Activated CD4-positive, alpha-beta memory T cell treated with anti-CD3 and anti-CD28 coated beads, Interleukin-2, amount 10 ng/mL, durations not matched to agents 7 days and 5 days (primary cell): ENCODE measurements at regions not wholly inside any gene's neighbourhood (a gene's known extent, or its start where the extent isn't known, plus 50 kb on each side); places are given as distances from the start of the nearest gene placed in this dataset.
"Not testable (repeated sequence)": the region's sequence is repeated elsewhere in the genome, so short reads cannot be mapped to it uniquely, and the experiment has no call there.

Source experiments
- CTCF ChIA-PET: fragments of 350-600 bp; sonication (Branson Sonifier 250); formaldehyde crosslinking; loops from one replicate; lab custom pipeline; 2021; ENCODE audit warnings: antibody characterized with exemption, inconsistent platforms; lab: Charles Lee
- POLR2A ChIA-PET: fragments of 350-600 bp; sonication (Branson Sonifier 250); formaldehyde crosslinking; loops from one replicate; lab custom pipeline; 2021; ENCODE audit warnings: antibody characterized with exemption; lab: Charles Lee
- DNase-seq: peaks from one replicate; pipeline ENCODE4 v3.0.0-alpha.2; 2020
- H3K27ac Mint-ChIP-seq: one replicate; pipeline ENCODE4 v1.8.0; 2021; ENCODE audit warnings: mild to moderate bottlenecking, mixed read lengths
- H3K27me3 Mint-ChIP-seq: one replicate; pipeline ENCODE4 v1.8.0; 2021; ENCODE audit warnings: mixed read lengths
- H3K36me3 Mint-ChIP-seq: one replicate; pipeline ENCODE4 v1.8.0; 2021; ENCODE audit warnings: low read depth, mixed read lengths
- H3K4me1 Mint-ChIP-seq: one replicate; pipeline ENCODE4 v1.8.0; 2021; ENCODE audit warnings: mixed read lengths
- H3K4me3 Mint-ChIP-seq: one replicate; pipeline ENCODE4 v1.8.0; 2021; ENCODE audit warnings: mild to moderate bottlenecking, mixed read lengths
- H3K9me3 Mint-ChIP-seq: one replicate; pipeline ENCODE4 v1.8.0; 2021; ENCODE audit warnings: mixed read lengths

DNA sequence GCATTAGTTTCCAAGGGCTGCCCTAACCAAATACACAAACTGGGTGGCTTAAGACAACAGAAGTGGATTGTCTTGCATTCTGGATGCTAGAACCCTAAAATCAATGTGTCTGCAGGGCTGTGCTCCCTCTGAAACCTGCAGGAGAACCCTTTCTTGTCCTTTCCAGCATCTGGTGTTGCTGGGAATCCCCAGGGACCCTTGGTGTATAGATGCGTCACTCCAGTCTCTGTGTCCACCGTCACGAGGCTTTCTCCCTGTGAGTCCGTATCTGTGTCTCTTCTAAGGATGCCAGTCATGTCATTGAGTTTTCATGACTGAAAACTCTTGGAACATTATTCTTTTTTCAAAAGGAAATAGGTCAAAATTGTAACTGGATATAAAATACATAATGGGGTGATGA, 142.9 kb downstream of the RNASET2 start:
- DNase-seq: no peak
- H3K4me1 Mint-ChIP-seq: no peaks in the 10 kb centered on the region
- H3K36me3 Mint-ChIP-seq: no peaks in the 10 kb centered on the region
- POLR2A ChIA-PET: no interaction called here
- CTCF ChIA-PET: no interaction called here
- no peaks in the 10 kb centered on the region for H3K9me3 Mint-ChIP-seq
- H3K27me3 Mint-ChIP-seq: no peaks in the 10 kb centered on the region
- no peak overlapping the region for H3K4me3 Mint-ChIP-seq
- no peak overlapping the region for H3K27ac Mint-ChIP-seq

GRCh38 chr6:166810864-166811263, 145.5 kb downstream of the RNASET2 start:
- Mint-ChIP-seq H3K9me3 (peaks cover 17% of the 10 kb centered on the region), H3K4me3 (no peak overlapping the region), H3K36me3 (peaks cover 13% of the 10 kb centered on the region), H3K27ac (no peak overlapping the region), H3K27me3 (peaks cover 9% of the 10 kb centered on the region), H3K4me1 (no peaks in the 10 kb centered on the region)
- ChIA-PET CTCF (no interaction called here), POLR2A (no interaction called here)
- DNase-seq: no peak

GRCh38 chr6:166809721-166810120, 146.6 kb downstream of the RNASET2 start:
- H3K36me3 Mint-ChIP-seq: peaks cover 17% of the 10 kb centered on the region
- peaks cover 25% of the 10 kb centered on the region for H3K9me3 Mint-ChIP-seq
- ChIA-PET POLR2A (no interaction called here), CTCF (no interaction called here)
- DNase-seq: no peak
- H3K27me3 Mint-ChIP-seq: peaks cover 14% of the 10 kb centered on the region
- H3K4me1 Mint-ChIP-seq: no peaks in the 10 kb centered on the region
- no peak overlapping the region for H3K27ac Mint-ChIP-seq
- no peak overlapping the region for H3K4me3 Mint-ChIP-seq

- H3K36me3 Mint-ChIP-seq: peaks cover 17% of the 10 kb centered on the region
- H3K9me3 Mint-ChIP-seq: peaks cover 25% of the 10 kb centered on the region
- no peaks in the 10 kb centered on the region for H3K4me1 Mint-ChIP-seq
- no peak overlapping the region for H3K27ac Mint-ChIP-seq
- DNase-seq: no peak
- no peak overlapping the region for H3K4me3 Mint-ChIP-seq
- ChIA-PET CTCF (no interaction called here), POLR2A (no interaction called here)
- H3K27me3 Mint-ChIP-seq: peaks cover 14% of the 10 kb centered on the region
Measured at GRCh38 chr6:166806962-166807757, 149.2 kb downstream of the RNASET2 start.

GRCh38 chr6:166806217-166806838, 150.0 kb downstream of the RNASET2 start:
- ChIA-PET CTCF (no interaction called here), POLR2A (no interaction called here)
- no peak overlapping the region for H3K27ac Mint-ChIP-seq
- peaks cover 17% of the 10 kb centered on the region for H3K36me3 Mint-ChIP-seq
- peaks cover 14% of the 10 kb centered on the region for H3K27me3 Mint-ChIP-seq
- H3K9me3 Mint-ChIP-seq: peaks cover 25% of the 10 kb centered on the region
- H3K4me3 Mint-ChIP-seq: no peak overlapping the region
- no peak for DNase-seq
- H3K4me1 Mint-ChIP-seq: no peaks in the 10 kb centered on the region

DNA sequence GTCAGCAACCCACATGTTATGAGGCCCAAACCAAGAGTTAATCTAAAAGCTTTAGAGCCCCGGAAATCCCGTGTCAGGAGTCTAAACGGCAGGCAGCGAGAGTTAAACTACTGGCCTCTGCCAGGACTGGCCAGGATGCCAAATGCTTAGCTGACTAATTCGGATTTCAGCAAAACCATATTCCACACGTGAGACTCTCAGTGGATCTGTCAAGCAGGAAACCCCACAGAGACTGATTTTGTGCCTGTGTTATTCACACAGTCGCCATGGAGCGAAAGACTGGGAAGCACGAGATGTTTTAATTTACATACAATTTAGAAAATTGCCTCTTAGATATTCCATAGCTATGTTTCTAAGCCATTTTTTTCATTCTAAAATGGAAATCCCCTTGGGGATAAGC, 152.9 kb downstream of the RNASET2 start:
- H3K36me3 Mint-ChIP-seq: peaks cover 17% of the 10 kb centered on the region
- ChIA-PET CTCF (interaction anchor here (0.9 kb wide), 1 partner anchor 186 kb away, joined by 3 read pairs; no protein-coding TSS in a partner anchor), POLR2A (no interaction called here)
- no peaks in the 10 kb centered on the region for H3K4me1 Mint-ChIP-seq
- no peak overlapping the region for H3K4me3 Mint-ChIP-seq
- no peak for DNase-seq
- peaks cover 14% of the 10 kb centered on the region for H3K27me3 Mint-ChIP-seq
- peaks cover 25% of the 10 kb centered on the region for H3K9me3 Mint-ChIP-seq
- no peak overlapping the region for H3K27ac Mint-ChIP-seq

GRCh38 chr6:166802401-166802800, 153.9 kb downstream of the RNASET2 start:
- CTCF ChIA-PET: interaction anchor here (1.7 kb wide), 1 partner anchor 15 kb away, joined by 3 read pairs; no protein-coding TSS in a partner anchor
- Mint-ChIP-seq H3K36me3 (peaks cover 13% of the 10 kb centered on the region), H3K27ac (no peak overlapping the region), H3K4me3 (no peak overlapping the region), H3K4me1 (no peaks in the 10 kb centered on the region), H3K27me3 (peaks cover 11% of the 10 kb centered on the region), H3K9me3 (peaks cover 21% of the 10 kb centered on the region)
- POLR2A ChIA-PET: no interaction called here
- DNase-seq: no peak

GRCh38 chr6:166800137-166800536, 156.2 kb downstream of the RNASET2 start:
- no peaks in the 10 kb centered on the region for H3K36me3 Mint-ChIP-seq
- no peaks in the 10 kb centered on the region for H3K4me1 Mint-ChIP-seq
- peaks cover 4% of the 10 kb centered on the region for H3K27me3 Mint-ChIP-seq
- ChIA-PET CTCF (no interaction called here), POLR2A (no interaction called here)
- H3K9me3 Mint-ChIP-seq: peaks cover under 1% of the 10 kb centered on the region
- no peak overlapping the region for H3K27ac Mint-ChIP-seq
- no peak for DNase-seq
- no peak overlapping the region for H3K4me3 Mint-ChIP-seq

GRCh38 chr6:166798652-166799051, 157.7 kb downstream of the RNASET2 start:
- DNase-seq: no peak
- Mint-ChIP-seq H3K27ac (no peak overlapping the region), H3K4me3 (no peak overlapping the region), H3K36me3 (no peaks in the 10 kb centered on the region), H3K9me3 (no peaks in the 10 kb centered on the region), H3K27me3 (peaks cover 1% of the 10 kb centered on the region), H3K4me1 (no peaks in the 10 kb centered on the region)
- CTCF ChIA-PET: interaction anchor here (0.8 kb wide), 1 partner anchor 11 kb away, joined by 4 read pairs; no protein-coding TSS in a partner anchor
- POLR2A ChIA-PET: no interaction called here

- no peaks in the 10 kb centered on the region for H3K36me3 Mint-ChIP-seq
- no peak overlapping the region for H3K27ac Mint-ChIP-seq
- POLR2A ChIA-PET: no interaction called here
- no peaks in the 10 kb centered on the region for H3K9me3 Mint-ChIP-seq
- CTCF ChIA-PET: no interaction called here
- peaks cover 7% of the 10 kb centered on the region for H3K27me3 Mint-ChIP-seq
- no peak for DNase-seq
- H3K4me3 Mint-ChIP-seq: no peak overlapping the region
- H3K4me1 Mint-ChIP-seq: no peaks in the 10 kb centered on the region
Measured at GRCh38 chr6:166796610-166797009, 159.7 kb downstream of the RNASET2 start.

- Mint-ChIP-seq H3K27ac (no peak overlapping the region), H3K27me3 (peaks cover 10% of the 10 kb centered on the region), H3K36me3 (no peaks in the 10 kb centered on the region), H3K9me3 (no peaks in the 10 kb centered on the region), H3K4me3 (no peak overlapping the region), H3K4me1 (no peaks in the 10 kb centered on the region)
- no peak for DNase-seq
- CTCF ChIA-PET: no interaction called here
- POLR2A ChIA-PET: no interaction called here
Measured at GRCh38 chr6:166795879-166796278, 160.5 kb downstream of the RNASET2 start.

GRCh38 chr6:166790808-166791207, 163.8 kb upstream of the RPS6KA2 start:
- H3K4me1 Mint-ChIP-seq, H3K36me3 Mint-ChIP-seq, H3K9me3 Mint-ChIP-seq, DNase-seq, H3K4me3 Mint-ChIP-seq, POLR2A ChIA-PET, H3K27me3 Mint-ChIP-seq, H3K27ac Mint-ChIP-seq, CTCF ChIA-PET: not testable (repeated sequence)

DNA sequence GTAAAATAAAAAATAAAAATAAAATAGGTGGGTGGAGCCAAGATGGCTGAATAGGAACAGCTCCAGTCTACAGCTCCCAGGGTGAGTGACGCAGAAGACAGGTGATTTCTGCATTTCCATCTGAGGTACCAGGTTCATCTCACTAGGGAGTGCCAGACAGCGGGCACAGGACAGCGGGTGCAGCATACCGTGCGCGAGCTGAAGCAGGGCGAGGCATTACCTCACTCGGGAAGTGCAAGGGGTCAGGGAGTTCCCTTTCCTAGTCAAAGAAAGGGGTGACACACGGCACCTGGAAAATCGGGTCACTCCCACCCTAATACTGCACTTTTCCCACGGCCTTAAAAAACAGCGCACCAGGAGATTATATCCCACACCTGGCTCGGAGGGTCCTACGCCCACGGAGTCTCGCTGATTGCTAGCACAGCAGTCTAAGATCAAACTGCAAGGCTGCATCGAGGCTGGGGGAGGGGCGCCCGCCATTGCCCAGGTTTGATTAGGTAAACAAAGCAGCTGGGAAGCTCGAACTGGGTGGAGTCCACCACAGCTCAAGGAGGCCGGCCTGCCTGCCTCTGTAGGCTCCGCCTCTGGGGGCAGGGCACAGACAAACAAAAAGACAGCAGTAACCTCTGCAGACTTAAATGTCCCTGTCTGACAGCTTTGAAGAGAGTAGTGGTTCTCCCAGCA, 161.9 kb upstream of the RPS6KA2 start:
- H3K4me1 Mint-ChIP-seq, H3K27ac Mint-ChIP-seq, DNase-seq, H3K27me3 Mint-ChIP-seq, H3K4me3 Mint-ChIP-seq, H3K9me3 Mint-ChIP-seq, POLR2A ChIA-PET, H3K36me3 Mint-ChIP-seq: not testable (repeated sequence)
- CTCF ChIA-PET: interaction anchor here (1.4 to 2.6 kb wide), 2 partner anchors 73 to 200 kb away, joined by 5 to 32 read pairs; no protein-coding TSS in a partner anchor
